ENCODE measurements at regions not wholly inside any gene's neighbourhood (a gene's known extent, or its start where the extent isn't known, plus 50 kb on each side); places are given as distances from the start of the nearest gene placed in this dataset.
"Not testable (repeated sequence)": the region's sequence is repeated elsewhere in the genome, so short reads cannot be mapped to it uniquely, and the experiment has no call there.

DNA sequence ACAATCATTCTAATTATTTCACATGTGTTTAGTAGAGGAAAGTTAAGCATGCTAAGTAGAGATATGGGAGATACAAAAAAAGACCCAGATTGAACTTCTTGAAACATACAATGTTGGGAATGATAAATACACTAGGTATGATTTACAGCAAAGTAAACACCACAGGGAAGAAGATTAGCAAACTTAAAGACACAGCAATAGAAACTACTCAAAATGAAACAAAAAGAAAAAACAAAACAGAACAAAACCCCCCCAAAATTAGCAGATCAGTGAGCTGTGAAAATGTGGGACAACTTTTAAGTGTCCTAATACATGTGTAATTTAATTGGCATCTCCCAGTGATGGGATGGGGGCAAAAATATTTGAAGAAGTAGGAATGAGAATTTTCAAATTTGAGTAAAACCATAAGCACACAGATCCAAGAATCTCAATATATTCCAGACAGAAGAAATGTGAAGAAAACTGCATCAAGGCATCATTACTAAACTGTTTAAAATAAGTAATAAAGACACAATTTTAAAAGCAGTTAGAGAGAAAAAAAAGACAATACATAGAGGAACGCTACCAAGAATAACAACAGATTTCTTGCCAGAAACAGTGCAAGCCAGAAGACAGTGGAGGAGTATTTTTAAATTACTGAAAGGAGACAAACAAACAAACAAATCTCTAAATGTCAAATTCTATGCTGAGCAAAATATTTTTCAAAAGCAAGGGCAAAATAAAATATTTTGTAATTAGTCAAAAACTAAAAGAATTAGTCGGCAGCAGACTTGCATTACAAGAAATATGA, 473.7 kb downstream of the QKI start:
- DNase-seq (ENCODE audit: low spot score), result no peak

GRCh38 chr6:163886428-163886827, 471.9 kb downstream of the QKI start:
- DNase-seq (ENCODE audit: low spot score), result no peak

DNA sequence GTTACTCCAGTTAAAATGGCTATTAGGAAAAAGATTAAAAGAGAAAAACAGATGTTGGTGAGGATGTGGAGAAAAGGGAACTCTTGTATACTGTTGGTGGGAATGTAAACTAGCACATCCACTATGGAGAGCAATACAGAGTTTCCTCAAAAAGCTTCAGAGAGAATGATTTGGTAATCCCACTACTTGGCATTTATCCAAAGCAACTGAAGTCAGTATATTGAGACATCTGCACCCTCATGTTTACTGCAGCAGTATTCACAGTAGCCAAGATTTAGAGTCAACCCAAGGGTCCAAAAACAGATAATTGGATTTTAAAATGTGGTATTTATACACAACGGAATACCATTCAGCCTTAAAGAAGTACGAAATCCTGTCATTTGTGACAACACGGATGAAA, 469.5 kb downstream of the QKI start:
- no peak for DNase-seq (ENCODE audit: low spot score)

GRCh38 chr6:163878698-163879097, 464.2 kb downstream of the QKI start:
- no peak for DNase-seq (ENCODE audit: low spot score)

- DNase-seq (ENCODE audit: low spot score), result no peak
These were observed 463.5 kb downstream of the QKI start for GRCh38 chr6:163877877-163878639.

GRCh38 chr6:163876391-163876790, 461.9 kb downstream of the QKI start:
- no peak for DNase-seq (ENCODE audit: low spot score)

GRCh38 chr6:163874784-163875183, 460.3 kb downstream of the QKI start:
- DNase-seq (ENCODE audit: low spot score), result no peak

DNA sequence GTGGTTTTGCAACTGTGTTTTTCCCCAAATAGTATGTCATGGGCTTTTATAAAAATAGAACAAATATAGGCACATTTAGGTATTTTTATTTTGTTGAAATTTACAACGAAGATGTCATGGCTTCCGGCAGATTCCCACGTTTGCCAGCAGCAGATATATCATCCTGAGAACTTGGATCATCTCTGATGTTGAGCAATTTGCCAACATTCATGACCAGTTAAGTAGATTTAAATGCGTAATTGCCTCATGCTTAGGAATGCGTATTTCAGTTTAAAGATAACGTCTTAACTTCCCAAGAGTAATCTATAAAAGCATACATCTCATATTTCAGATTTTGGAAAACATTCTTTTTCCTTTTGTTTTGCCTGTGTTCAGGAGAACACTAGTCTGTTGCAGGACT, 457.8 kb downstream of the QKI start:
- peak; percentile 4 for DNase-seq (ENCODE audit: low spot score)

GRCh38 chr6:163871616-163872015, 457.1 kb downstream of the QKI start:
- DNase-seq (ENCODE audit: low spot score), result no peak

DNA sequence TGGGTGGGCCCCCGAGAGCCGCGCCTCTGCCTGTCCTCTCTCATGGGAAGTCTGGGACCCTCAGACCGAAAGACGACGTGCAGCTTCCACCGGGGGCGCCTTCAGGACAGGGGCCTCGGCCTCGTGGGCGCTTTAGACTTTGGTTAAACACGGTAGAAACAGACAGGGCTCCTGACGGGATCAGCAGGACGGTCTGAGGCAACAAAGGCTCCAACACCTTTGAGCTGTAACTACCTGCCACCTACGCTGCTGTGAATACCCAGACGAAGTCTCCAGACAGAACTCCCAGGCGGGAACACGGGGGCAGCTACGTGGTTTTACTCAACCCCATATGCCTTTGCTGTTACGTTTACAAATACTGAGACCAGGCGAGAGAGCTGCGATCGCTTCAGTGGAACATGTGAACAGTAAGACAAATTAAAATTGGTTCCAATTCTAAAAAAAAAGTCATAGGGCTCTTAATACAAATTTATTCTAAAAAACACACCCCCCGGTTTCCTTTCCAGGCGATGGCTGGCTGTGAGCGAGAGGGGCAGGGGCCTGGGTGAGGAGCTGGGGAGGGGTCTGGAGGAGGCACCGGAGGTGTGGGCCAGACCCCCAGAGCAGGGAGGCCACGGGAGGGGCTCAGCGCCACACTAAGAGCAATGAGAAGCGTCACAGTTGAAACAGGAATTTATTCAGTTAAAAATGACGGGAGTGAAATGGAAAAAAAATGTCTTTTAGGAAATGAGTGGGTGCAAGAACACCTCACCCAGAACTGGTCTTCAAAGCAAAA, 453.2 kb downstream of the QKI start:
- no peak for DNase-seq (ENCODE audit: low spot score)

DNA sequence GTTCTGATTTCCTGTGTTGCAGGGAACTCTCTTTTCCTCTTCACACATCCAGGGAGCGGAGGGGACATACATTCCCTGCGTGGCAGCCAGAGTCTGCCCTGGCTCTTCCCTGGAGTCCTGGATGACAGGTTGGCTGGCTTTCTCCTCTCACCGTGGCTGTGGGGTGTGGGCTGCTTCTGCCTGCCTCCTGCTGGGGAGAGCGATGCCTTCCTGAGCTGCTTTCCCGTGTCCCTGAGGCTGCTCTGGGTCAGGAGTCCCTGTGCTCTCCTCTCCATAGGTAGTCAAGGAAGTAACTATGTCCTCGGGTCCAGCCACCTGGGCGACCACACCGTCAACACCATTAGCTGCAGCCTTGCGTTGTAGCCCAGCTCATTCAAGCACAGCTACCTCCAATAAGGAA, 451.7 kb downstream of the QKI start:
- DNase-seq (ENCODE audit: low spot score), result no peak

DNA sequence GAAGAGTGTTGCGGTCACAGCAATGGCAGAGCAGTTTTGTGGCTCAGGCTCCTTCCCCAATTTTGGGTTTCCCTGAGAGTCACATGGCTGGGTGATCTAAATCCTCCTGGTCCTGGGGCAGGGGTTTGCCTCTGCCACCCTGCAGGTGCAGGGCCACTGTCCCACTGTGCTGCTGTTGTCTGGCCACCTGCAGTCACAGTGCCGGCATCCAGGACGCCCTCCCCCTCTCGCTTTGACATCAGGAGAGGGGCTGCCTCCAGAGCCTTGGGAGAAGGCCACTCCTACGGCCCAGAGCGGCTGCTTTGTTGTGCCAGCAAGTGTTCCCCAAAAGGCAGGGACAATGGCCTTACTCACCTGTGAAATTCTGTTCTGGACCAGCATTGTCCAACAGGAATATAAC, 449.0 kb downstream of the QKI start:
- no peak for DNase-seq (ENCODE audit: low spot score)

DNA sequence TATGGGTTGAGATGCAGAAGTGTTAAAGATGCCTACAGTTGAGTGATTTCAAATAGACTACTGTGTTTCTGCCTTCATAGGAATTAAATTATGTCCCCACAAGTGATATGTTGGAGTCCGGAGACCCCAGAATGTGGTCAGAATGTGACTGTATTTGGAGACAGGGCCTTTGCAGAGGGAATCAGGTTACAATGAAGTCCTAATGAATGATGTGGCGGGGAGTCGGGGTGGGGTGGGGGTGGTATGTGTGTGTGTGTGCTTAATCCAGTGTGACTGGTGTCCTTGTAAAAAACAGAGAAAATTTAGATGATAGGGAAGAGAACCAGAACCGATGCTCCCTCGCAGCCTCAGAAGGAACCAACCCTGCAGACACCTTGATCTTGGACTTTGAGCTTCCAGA, 448.2 kb downstream of the QKI start:
- DNase-seq (ENCODE audit: low spot score), result no peak

DNA sequence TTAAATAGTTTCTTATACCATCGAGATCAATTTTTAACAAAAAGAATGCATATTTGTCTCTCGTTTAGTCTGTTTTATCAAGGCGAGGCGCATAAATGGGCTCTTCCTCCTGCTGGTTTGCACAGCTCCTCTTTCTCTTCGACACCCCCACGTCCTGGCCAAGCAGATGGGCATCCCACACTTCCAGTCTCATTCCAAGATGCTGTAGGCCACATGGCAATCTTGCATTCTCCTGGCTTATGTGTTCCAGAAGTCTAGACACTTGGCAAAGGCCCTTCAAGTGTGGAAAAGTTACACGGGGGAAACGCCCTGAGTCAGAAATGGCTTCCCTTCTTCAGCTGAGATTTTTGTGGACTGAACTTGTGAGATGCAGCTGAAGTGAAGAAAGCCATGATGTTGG, 447.1 kb downstream of the QKI start:
- DNase-seq (ENCODE audit: low spot score), result no peak

- DNase-seq (ENCODE audit: low spot score), result no peak
These were observed 446.0 kb downstream of the QKI start for GRCh38 chr6:163860287-163861081.

GRCh38 chr6:163858870-163859269, 444.4 kb downstream of the QKI start:
- DNase-seq (ENCODE audit: low spot score), result not testable (repeated sequence)

GRCh38 chr6:163857421-163857820, 442.9 kb downstream of the QKI start:
- no peak for DNase-seq (ENCODE audit: low spot score)

DNA sequence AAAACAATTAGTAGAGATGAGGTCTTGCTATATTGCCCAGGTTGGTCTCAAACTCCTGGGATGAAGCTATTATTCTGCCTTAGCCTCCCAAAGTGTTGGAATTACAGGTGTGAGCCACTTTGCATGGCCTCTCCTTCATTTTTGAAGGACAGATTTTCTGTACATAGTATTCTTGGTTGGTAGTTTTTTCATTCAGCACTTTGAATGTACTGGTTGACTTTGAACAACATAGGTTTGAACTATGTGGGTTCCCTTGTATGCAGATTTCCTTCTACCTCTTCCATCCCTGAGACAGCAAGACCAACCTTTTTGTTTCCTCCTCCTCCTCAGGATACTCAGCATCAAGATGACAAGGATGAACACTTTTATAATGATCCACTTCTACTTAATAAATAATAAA, 436.4 kb downstream of the QKI start:
- DNase-seq (ENCODE audit: low spot score), result no peak

GRCh38 chr6:163844761-163845160, 430.2 kb downstream of the QKI start:
- no peak for DNase-seq (ENCODE audit: low spot score)

DNA sequence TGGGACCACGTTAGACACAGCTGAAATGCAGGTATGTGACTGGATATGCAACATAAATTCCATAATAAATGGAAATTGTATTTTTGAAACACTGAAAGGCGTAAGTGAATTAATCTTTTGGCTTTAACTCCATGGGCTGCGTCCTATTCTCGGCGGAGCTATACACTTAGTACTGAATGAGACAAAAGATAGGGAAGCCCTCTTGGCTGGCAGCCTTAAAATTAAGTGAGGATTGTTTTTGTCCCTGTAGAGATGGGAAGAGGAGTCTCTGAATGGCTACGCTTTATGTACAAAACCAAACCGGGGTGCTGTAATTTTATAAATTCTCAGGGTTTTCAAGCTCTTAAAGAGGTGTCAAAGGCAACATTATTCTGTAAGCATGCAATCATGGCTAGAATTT, 429.8 kb downstream of the QKI start:
- DNase-seq (ENCODE audit: low spot score), result no peak

GRCh38 chr6:163843218-163843617, 428.7 kb downstream of the QKI start:
- DNase-seq (ENCODE audit: low spot score), result no peak

GRCh38 chr6:163842467-163842866, 427.9 kb downstream of the QKI start:
- no peak for DNase-seq (ENCODE audit: low spot score)
